ENCODE measurements at regions not wholly inside any gene's neighbourhood (a gene's known extent, or its start where the extent isn't known, plus 50 kb on each side); places are given as distances from the start of the nearest gene placed in this dataset.

DNA sequence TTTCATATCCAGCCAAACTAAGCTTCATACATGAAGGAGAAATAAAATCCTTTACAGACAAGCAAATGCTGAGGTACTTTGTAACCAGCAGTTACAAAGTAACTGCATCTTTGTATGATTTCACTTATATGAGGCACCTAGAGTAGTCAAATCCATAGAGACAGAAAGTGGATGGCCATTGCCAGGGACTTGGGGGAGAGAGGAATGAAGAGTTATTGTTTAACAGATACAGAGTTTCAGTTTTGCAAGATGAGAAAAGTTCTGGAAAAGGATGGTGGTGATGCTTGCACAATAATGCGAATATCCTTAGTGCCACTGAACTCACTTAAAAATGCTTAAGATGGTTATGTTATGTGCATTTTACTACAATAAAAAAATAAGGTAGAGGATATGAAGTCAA lies 58.4 kb upstream of the VCX start:
- TF ChIP-seq, protein P1, sequence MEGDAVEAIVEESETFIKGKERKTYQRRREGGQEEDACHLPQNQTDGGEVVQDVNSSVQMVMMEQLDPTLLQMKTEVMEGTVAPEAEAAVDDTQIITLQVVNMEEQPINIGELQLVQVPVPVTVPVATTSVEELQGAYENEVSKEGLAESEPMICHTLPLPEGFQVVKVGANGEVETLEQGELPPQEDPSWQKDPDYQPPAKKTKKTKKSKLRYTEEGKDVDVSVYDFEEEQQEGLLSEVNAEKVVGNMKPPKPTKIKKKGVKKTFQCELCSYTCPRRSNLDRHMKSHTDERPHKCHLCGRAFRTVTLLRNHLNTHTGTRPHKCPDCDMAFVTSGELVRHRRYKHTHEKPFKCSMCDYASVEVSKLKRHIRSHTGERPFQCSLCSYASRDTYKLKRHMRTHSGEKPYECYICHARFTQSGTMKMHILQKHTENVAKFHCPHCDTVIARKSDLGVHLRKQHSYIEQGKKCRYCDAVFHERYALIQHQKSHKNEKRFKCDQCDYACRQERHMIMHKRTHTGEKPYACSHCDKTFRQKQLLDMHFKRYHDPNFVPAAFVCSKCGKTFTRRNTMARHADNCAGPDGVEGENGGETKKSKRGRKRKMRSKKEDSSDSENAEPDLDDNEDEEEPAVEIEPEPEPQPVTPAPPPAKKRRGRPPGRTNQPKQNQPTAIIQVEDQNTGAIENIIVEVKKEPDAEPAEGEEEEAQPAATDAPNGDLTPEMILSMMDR (conservative IDR thresholded peaks at IDR 0.05 in 1 of 2, IDR thresholded peaks at IDR 0.05 in 1 of 2; ENCODE audit: extremely low read depth in 1 of 2, insufficient read depth in 1 of 2, low read depth in 1 of 2, low read length in 2 of 2), result no peak
- no peak for TF ChIP-seq EZH2 (IDR thresholded peaks at IDR 0.05; ENCODE audit: borderline replicate concordance, low read length)
